NCI-H2171 treated with DMSO at 0.1 percent for 48 hours (cell line): ENCODE measurements at regions not wholly inside any gene's neighbourhood (a gene's known extent, or its start where the extent isn't known, plus 50 kb on each side); places are given as distances from the start of the nearest gene placed in this dataset.

Source experiments
- DNase-seq: peaks from one replicate; lab custom pipeline; 2025; lab: John Stamatoyannopoulos, UW

DNA sequence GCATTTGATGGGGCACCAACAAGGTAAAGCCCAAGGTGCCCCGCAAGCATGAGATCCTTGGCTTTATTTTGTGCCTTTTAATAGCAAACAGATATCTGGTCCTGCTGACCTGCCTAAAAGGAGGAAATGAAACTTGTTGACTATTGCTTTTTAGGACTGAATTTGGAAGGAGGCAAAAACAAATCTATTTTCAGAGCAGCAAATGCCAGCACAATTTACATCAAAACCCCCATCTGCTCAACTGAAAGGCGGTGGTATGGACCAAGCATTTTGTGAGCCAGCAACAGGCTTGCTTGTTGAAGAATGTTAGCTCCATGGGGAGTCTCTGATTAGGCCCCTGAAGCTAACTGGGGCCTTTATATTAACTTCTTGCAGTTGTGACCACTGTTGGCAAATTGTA is 192.6 kb upstream of the E2F8 start:
- DNase-seq = no peak

DNA sequence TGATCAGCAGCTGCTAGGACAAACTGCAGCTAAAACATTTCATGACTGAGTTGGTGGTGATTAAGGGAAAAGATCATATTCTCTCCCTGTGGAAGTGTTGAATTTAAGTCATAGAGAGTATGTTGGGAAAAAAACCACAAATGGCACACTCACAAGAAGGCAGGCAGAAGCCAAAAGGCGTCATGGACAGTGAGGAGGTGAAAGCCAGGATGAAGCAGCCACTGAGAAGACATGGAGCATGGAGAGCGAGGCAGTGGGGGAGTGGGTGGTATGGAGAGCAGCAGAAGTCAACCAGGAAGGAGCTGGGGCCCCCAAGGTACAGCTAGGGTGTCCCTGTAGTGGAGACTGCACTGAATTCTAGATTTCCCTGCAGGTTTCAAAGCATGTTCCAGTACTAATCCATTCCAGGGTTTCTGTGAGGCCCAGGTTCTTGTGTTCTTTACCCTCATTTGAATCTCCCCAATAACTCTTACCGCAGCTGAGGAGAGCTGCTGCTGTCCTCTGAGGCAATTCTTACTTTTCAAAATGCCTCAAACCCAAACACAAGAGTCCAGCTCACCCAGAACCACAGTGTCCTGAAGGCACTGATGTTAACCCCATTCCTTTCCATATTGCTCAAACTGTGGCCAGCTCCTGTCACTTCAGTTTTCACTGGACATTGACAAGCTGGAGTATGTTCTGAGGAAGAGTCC is 191.8 kb upstream of the E2F8 start:
- peak; percentile 28 for DNase-seq

DNA sequence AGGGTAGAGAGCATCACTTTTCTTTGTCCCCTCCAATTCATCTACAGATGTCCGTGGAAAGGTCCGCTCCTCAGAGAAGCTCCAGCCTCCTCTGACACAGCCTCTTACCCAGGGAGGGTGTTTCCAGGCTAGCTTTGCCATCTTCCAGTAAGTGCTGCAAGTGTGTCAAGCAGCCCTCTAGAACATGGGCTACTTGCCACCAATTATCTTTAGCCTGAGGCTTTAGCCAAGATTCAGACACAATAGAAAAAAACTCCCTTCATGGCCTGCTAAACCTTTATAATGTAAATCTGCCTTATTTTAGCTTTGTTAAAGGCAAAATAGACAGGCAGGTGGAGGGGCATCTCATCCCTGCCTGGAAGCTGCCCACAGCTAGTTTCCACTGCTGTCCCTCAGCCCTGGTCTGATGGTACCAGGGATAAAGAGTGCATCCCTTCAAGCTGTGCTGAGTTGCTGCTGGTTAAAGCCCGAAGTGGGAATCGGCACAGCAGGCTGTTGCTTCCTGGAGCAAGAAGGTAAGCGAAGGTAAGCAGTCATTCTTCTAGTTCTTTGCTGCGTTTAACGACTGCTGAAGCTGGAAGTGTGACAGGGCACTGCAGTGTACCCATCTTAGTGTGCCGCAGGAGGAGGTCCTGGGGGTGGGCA is 190.1 kb upstream of the E2F8 start:
- DNase-seq = no peak

DNA sequence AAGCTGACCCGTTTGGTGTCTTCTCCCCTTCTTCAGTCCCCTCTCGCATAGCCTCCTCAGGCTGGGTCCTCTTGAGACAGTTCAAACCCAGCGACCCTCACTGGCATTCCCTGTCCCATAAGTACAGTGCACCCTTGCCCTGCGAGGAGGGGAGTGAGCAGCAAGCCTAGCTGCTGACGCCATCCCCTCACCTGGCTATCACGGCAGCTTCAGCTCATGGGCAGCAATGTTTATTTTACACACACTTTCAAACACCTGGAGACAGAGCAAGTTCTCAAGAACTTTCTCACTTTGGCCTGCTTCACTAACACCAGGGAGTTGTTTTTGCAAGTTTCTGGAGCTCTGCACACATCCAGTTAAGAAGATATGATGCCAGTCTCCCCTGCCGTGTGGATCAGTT is 189.6 kb upstream of the E2F8 start:
- DNase-seq = no peak

DNA sequence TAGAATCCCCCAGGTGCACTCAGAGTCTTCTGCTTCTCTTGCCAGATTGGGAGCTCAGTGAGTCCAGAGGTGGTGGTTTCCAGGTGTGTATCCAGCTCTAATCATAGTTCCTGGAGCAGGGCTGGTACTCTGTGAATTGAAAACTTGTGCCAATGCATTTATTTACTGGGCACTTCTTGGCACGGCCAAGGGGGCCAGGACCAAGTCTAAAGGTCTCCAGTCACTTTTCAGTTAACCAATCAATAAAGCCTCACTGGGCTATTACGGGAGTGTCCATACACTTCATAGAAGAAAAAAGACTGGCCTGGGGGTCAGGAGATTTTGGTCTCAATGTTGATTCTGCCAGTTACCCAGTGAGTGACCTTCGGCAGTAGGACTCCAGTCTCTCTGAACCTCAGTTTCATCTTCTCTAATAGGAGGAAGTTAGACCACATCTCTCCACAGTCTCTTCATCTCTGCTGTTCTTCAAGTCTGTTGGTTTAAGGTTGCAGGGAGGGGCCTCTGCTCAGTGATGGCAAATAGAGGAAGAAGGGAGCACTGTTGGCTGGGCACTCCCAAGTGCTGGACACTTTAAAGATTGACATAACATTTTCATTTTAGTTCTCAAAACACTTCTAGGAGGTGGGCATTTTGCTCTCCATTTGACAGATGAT is 188.5 kb upstream of the E2F8 start:
- DNase-seq = no peak

DNA sequence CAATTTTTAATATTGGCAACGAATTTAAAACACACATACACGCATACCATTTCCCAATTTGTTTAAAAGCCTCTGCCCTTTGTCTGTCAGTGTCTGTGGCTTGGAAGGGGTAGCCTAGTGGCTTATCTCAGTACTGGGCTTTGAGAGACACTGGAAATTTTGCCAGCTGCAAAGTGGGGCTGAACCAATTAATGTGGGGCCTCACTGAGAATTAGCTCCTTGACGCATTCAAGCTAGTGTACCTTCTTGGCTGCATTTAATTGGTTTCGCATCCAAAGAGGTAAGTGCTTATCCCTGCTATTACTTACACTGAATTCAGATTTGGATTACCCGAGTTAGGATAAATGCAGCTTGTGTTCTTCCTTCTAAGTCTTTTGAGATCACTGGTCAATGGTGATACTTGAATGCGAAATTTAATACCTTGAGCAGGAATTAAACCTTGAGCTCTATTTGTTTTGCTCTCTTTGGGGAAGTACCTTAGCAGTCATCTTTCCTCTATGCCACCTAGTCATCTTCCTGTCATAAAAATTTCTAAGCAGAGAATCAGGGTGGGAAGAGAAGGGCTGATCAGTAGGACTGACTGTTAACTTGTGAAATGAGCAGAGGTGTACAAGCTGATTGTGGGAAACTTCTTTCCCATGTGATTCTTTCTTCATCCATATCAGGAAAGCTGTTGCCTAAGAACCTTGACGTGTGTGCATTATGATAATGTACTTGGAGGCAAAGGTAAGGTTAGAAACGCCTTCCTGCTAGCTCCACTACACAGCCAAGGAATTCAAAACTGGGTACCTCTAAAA is 187.7 kb upstream of the E2F8 start:
- DNase-seq = no peak

DNA sequence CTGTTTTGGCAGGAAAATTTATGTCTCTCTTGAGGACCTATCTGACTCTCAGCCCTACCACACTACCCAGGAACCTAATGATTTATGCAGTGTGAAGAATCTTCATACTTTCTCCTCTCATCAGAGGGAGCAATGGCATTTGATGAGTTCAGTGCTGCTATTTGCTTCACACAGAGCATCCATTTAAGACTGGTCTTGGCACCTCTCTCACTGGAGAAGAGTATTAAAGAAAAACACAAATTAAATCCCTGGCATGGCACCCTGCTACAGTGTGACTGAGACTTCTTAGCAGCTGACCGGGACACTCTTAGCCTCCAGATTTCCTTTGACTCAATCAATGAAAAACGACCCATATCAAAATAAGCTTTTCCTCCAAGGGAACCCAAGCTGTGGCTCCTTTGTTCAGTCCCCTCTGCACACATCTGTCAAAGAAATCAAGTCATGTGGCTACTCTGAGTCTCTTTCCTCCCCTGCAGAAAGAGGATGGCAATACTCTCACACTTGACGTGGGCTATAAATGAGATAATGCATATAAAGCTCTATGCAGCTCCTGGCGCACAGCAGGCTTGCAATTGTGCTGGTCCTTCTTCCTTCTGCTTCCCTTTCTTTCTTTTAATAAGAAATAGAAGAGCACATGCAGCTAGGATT is 186.1 kb upstream of the E2F8 start:
- no peak for DNase-seq

DNA sequence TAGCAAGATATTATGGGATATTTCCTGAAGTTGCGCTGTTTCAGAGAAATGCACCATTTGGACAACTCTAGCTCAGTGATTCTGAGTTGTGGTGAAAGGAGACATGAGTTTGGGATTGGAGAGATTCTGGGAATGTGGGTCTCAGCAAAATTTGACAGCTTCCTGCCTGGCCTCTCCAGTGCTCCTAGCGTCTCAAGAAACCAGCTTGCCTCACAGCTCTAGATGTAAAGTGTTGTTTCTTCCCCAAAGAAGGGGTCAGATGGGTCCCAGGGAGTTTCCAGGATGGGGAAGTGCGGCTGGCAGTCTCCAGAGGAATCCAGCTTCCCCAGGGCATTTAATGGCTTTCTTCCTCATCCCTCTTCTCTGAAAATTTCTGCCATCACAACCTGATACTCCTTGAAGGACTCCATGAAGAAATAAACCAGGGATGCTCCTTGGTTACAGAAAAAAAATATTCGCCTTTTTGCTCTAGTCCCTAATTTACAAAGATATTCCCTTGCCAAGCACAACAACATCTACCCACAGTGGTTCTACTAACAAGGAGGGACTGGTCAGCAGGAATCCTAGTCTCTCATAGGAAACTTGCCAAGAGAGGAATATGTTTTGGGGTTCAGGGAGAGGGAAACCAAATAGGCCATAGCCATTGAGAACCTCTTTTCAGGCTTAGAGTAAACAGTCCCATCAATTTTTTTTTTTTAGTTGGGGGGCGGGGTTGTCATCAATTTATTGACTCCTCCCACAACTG is 185.4 kb upstream of the E2F8 start:
- DNase-seq = no peak

DNA sequence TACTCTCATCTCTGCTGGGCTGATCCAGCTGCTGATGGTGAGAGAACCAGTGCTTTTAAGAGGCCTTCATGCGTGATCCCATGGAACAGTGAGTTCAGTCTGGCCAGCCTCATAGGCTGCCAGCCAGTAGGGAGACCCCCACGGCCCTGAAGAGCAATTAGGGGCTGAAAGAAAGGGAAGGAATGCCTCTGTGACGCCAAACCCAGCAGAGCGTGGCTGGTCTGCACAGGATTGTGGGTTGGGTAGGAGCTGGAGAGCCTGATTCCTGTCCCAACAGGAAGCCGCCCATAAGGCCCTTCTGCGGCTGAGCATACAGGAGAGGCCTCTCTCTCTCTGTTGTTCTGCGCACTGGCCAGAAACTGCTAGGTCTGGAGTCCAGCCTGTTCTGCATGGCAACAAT is 181.5 kb upstream of the E2F8 start:
- no peak for DNase-seq

DNA sequence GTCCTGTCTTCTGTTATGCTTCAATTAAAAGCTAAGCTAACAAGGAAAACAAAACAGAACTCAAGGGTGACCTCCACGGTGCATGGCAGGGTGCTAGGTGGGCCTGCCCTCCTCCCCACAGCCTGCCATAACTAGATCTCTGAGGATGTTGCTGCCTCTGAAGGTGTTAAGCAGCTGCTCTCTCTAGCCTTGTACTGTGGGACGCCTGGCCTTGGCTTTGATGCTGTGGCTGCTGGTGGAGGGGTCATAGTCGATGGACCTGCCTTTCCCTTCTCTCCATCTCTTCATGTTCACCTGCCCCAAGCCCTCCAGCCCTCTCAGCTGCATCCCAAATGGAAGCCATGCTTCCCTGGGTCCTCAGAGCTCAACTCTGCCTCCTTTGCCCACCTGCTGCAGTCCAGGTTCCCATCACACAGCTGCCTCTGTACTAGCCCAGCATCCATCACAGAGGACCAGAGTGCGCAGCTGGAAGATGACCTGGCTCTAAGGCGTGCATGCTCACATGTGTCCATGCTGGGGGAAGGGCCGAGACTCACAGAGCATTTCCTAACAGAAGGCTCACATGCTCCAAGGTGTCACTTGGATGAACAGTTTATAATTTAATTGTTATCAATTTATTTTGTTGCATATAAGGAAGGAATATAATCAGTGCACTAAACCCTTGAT is 180.3 kb upstream of the E2F8 start:
- DNase-seq = no peak

DNA sequence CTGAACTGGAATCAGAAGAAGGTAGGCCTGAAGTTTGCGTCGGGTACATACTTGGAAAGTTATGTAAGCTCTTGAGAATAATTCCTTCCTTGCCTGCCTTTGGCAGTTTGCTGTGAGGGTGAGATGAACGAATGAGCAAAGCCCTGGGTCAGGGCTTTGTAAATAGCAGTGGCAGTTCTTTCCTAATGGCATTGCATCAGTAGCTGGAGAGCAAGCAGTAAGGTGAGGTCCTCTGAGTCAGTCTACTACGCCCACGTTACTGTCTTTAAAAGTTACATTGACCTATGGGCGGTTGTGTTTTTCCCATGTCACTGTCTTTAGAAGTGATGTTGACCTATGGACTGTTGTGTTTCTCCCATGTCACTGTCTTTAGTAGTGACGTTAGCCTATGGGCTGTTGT is 179.1 kb upstream of the E2F8 start:
- DNase-seq = no peak

DNA sequence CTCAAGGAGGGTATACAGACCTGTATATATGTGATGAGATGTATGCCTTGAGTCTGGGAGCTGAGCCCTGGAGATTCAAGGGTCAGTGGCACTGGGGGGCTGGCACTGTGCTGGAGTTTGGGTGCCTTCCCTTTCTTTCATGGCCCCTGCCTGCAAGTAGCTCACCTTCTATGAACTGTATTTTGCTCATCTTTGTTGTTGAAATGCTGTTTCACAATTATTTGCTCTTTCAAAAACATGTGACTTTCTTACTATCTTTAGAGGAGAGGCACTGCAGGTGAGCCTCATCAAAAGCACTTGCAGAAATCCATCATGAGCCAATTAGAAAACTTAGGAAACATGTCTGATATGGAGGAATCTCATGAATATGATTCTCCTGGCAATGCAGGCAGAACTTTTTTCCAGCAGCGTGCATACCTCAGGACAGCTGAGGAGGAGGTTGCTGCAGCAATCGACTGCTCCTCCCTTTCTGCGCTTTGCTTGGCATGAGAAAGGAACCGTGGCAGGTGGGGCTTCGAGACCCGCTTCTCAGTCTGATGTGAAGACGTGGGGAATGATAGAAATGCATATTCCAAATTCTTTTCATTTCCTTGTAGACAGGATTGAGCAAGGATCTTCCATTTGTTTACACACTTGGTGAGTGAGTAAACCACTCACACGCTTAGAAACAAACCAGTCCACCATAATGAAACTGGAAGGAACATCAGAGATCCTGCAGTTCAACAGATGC is 178.4 kb upstream of the E2F8 start:
- no peak for DNase-seq

DNA sequence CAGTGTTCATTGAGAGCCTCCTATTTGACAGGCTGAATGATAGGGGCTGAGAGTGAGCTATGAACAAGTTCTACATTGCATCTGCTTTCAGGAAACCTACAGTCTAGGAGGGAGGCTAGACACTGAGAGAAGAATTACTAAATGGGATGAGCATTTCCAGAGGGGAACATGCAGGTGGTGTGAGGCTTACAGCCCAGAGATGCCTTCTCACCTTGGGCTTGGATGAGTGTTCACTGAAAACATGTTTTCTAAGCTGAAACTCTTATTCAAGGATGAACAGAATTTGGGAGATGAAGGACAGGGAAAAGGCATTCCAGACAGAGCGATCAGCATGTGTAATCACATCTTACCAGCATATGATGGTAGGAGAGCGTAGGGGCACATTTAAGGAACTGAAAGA is 177.5 kb upstream of the E2F8 start:
- no peak for DNase-seq

DNA sequence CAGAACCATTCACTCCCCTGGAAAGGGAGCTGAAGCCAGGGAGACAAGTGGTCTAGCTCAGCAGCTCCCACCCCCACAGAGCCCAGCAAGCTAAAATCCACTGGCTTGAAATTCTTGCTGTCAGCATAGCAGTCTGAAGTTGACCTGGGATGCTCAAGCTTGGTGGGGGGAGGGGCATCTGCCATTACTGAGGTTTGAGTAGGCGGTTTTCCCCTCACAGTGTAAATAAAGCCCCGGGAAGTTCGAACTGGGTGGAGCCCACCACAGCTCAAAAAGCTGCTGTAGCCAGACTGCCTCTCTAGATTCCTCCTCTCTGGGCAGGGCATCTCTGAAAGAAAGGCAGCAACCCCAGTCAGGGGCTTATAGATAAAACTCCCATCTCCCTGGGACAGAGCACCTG is 171.3 kb upstream of the E2F8 start:
- DNase-seq = peak; percentile 1

DNA sequence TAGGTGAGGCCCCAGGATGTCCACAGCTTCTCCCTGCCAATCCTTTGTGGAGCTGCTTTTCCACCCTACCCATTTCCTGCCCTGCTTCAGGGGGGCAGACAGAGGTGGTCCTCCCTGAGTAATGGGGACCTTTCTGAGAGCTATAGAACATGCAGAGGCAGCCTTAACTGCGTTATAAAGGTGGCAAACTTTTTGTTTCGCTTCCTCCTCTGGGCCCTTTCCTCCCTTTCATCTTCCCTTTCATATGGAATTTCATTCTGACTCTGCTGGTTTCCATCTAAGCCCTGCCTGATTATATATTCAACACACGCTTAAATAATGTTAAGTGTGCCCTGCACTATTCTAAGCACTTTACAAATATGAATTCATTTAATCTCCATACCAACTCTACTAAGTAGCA is 169.3 kb upstream of the E2F8 start:
- no peak for DNase-seq

DNA sequence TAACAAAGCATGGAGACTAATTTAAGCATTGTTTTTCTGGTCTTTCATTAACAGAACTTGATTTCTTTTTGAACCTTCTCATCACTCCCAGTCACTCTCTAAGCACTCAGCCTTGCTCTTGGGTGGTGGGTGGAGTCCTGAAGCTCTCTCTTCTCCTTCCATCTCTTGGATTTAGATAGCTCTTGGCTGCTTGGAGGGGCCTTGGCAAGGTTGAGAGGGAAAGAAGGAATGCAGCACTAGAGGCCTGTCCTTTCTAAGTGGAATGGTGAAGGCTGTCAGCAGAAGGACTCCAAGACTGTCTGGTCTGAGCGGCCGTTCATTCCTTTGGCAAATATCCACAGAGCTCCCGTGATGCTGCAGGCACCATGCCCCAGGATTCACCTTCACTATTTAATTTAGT is 168.6 kb upstream of the E2F8 start:
- DNase-seq = no peak

DNA sequence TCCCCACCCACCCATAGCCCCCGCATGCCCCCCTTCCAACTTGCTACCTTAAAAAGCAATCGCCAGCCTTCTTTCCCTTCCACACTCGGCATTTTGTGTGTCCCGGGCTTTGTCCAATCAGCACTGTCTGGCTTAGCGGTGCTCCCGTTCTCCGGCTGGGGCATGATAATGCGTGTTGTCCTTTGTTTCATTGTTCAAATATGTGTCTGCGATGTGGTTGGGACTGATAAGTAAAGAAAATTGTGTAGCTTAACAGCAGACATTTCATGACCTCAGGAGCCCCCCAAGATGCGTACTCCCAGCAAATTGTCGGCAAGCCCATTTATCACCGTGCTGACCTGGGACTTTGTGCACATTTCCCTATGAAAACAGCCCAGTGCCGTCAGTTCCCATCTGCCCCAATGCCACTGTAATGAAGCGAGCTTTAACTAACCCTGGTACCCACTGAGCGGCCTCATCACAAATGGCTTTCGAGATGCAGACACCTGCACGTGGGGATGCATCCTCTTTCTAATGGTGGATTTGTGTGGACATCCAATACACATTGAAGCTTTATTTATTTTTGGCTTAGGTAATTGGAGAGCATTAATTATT is 167.0 kb upstream of the E2F8 start:
- DNase-seq = no peak

DNA sequence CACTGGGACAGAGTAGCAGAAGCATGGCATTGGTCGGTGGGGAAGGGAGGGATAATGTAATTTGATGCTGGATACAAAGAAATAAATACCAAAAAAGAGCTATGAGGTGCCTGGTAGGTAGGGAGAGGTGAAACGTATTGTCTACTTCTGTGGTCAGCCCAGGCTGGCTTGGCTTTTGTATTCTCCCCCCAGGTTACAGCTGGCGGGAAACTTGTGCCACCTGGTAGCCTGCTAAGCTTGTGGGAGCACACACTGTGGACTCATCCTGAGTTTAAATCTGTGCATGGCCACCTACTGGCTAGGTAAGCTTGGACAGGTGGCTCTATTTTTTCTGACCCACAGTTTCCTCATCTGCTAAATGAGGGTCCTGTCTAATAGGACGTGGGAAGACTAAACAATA is 165.2 kb upstream of the E2F8 start:
- DNase-seq = no peak

DNA sequence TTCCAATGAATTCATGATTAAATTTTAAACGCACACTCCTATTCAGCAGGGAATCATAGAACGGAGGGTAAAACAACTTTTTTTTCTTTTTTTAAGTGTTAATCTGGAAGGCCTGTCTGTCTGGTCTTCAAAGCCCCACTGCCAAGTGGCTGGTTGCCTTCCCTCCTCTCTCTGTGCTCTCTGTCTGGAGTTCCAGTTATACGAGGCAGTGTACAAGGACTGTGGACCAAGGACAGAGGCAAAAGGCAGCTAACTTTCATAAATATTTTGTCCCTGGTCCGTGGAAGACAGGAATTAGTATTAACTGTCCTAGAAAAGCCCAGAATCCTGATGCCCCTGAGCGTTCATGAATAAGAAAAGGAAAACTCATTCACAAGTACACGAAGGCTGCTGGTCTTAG is 164.0 kb upstream of the E2F8 start:
- DNase-seq = no peak
